Naive thymus-derived CD4-positive, alpha-beta T cell (primary cell): ENCODE measurements at regions not wholly inside any gene's neighbourhood (a gene's known extent, or its start where the extent isn't known, plus 50 kb on each side); places are given as distances from the start of the nearest gene placed in this dataset.

Source experiments
- ATAC-seq: fragments of 150-1000 bp; cut with Tn5 transposase; 2 replicates; pipeline ENCODE4 v1.10.0; 2021; ENCODE audit warnings: mild to moderate bottlenecking, moderate library complexity
- CTCF ChIA-PET: fragments of 350-600 bp; sonication (Branson Sonifier 250); formaldehyde crosslinking; loops from one replicate; lab custom pipeline; 2021; ENCODE audit warnings: antibody characterized with exemption; lab: Charles Lee
- POLR2A ChIA-PET: fragments of 350-600 bp; sonication (Branson Sonifier 250); formaldehyde crosslinking; loops from one replicate; lab custom pipeline; 2021; ENCODE audit warnings: antibody characterized with exemption, inconsistent platforms; lab: Charles Lee
- DNase-seq, 9 donors: peaks; one replicate each; pipeline versions ENCODE4 v3.0.0 to v3.0.0-alpha.2; 2020 to 2022; ENCODE audit warnings: mixed read lengths in 1 of 9
- H3K27ac ChIP-seq: one replicate; pipeline ENCODE4 v1.7.0; 2013; ENCODE audit warnings: mild to moderate bottlenecking, low read depth, low read length, moderate library complexity
- H3K27me3 ChIP-seq, 2 donors: one replicate each; pipeline ENCODE4 v1.7.0; 2013; ENCODE audit warnings: low read length in 2 of 2, mild to moderate bottlenecking in 2 of 2, moderate library complexity in 2 of 2; ENCODE audit not compliant: control insufficient read depth in 2 of 2, insufficient read depth in 2 of 2
- H3K36me3 ChIP-seq, 3 experiments: 1 replicate in 2 of 3; 2 replicates in 1 of 3; pipeline ENCODE4 v1.7.0; 2013; ENCODE audit warnings: low read length in 3 of 3, mild to moderate bottlenecking in 3 of 3, moderate library complexity in 1 of 3; ENCODE audit not compliant: insufficient read depth in 3 of 3, control insufficient read depth in 2 of 3
- H3K4me1 ChIP-seq, 2 donors: one replicate each; pipeline ENCODE4 v1.7.0; 2013; ENCODE audit warnings: low read length in 2 of 2, mild to moderate bottlenecking in 2 of 2, moderate library complexity in 1 of 2; ENCODE audit not compliant: control insufficient read depth in 2 of 2, insufficient read depth in 2 of 2
- H3K4me3 ChIP-seq: 2 replicates; pipeline ENCODE4 v1.7.0; 2013; ENCODE audit warnings: mild to moderate bottlenecking, low read length
- H3K9me3 ChIP-seq, 3 experiments: 1 replicate in 2 of 3; 2 replicates in 1 of 3; pipeline ENCODE4 v1.7.0; 2013; ENCODE audit warnings: low read length in 3 of 3; ENCODE audit not compliant: control insufficient read depth in 2 of 3
- H3K27ac Mint-ChIP-seq, 9 donors: one replicate each; pipeline ENCODE4 v1.8.0; 2020 to 2022; ENCODE audit warnings: mixed read lengths in 9 of 9, mild to moderate bottlenecking in 8 of 9, moderate library complexity in 5 of 9, inconsistent platforms in 2 of 9
- H3K27me3 Mint-ChIP-seq, 5 donors: one replicate each; pipeline ENCODE4 v1.8.0; 2021 to 2022; ENCODE audit warnings: mixed read lengths in 5 of 5, mild to moderate bottlenecking in 1 of 5
- H3K36me3 Mint-ChIP-seq, 5 donors: one replicate each; pipeline ENCODE4 v1.8.0; 2020 to 2022; ENCODE audit warnings: mixed read lengths in 5 of 5, mild to moderate bottlenecking in 3 of 5, inconsistent platforms in 1 of 5
- H3K4me1 Mint-ChIP-seq, 7 donors: one replicate each; pipeline ENCODE4 v1.8.0; 2020 to 2022; ENCODE audit warnings: mixed read lengths in 7 of 7, mild to moderate bottlenecking in 3 of 7, inconsistent platforms in 1 of 7
- H3K4me3 Mint-ChIP-seq, 10 donors: one replicate each; pipeline ENCODE4 v1.8.0; 2020 to 2022; ENCODE audit warnings: mild to moderate bottlenecking in 10 of 10, mixed read lengths in 10 of 10, moderate library complexity in 6 of 10, inconsistent platforms in 2 of 10
- H3K9me3 Mint-ChIP-seq, 11 donors: one replicate each; pipeline ENCODE4 v1.8.0; 2020 to 2022; ENCODE audit warnings: mixed read lengths in 11 of 11, mild to moderate bottlenecking in 4 of 11, inconsistent platforms in 1 of 11, moderate library complexity in 1 of 11
- intact Hi-C, 2 donors: fragments of 100-400 bp; cut with micrococcal nuclease; formaldehyde crosslinking; loops; one replicate each; pipeline ENCODE4 v1.15.1; 2023

GRCh38 chr13:112184261-112184660 lies 117.3 kb downstream of the SOX1 start:
- no peaks in the 10 kb centered on the region for H3K36me3 Mint-ChIP-seq
- no peak overlapping the region for H3K4me3 Mint-ChIP-seq
- Histone ChIP-seq H3K27me3 (no peaks in the 10 kb centered on the region), H3K4me1 (no peaks in the 10 kb centered on the region), H3K4me3 (no peak overlapping the region), H3K36me3 (no peaks in the 10 kb centered on the region), H3K9me3 (no peaks in the 10 kb centered on the region), H3K27ac (no peak overlapping the region)
- no peak overlapping the region for H3K27ac Mint-ChIP-seq
- H3K4me1 Mint-ChIP-seq = no peaks in the 10 kb centered on the region
- ATAC-seq (no peak), DNase-seq (no peak)
- ChIA-PET CTCF (no interaction called here), POLR2A (no interaction called here)
- peaks cover 0 to 32% (median 5%) of the 10 kb centered on the region in 5 donors for H3K27me3 Mint-ChIP-seq
- intact Hi-C loops = no loop called here
- H3K9me3 Mint-ChIP-seq = peaks cover 0 to 5% (median 0%) of the 10 kb centered on the region in 11 donors

DNA sequence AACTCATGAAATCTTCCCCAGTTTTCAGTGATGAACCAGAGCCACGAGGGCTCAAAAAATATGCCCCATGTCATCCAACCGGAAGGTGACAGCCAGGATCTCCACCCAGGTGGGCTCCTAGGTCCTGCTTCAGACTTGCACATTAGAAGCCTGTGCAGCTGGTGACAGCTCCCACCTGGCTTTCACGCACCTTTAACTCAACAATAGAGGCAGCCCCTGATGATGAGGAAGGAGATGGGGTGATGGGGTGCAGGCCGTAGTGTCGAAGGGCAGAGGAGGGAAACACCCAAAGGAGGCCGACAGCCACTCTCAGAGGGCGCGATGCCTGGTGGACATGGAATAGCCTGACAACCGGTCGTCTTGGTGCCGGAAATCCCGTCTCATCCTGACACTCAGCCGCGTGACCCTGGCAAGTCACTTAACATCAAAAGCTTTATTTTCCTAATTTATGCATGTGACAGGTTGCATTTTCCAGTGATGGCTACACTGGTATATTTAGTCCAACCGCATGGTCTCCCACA lies 118.0 kb downstream of the SOX1 start:
- Histone ChIP-seq H3K27me3 (no peaks in the 10 kb centered on the region), H3K27ac (no peak overlapping the region), H3K36me3 (no peaks in the 10 kb centered on the region), H3K9me3 (no peaks in the 10 kb centered on the region), H3K4me3 (no peak overlapping the region), H3K4me1 (no peaks in the 10 kb centered on the region)
- no peaks in the 10 kb centered on the region for H3K36me3 Mint-ChIP-seq
- peaks cover 0 to under 1% (median 0%) of the 10 kb centered on the region in 7 donors for H3K4me1 Mint-ChIP-seq
- ATAC-seq (no peak), DNase-seq (no peak)
- ChIA-PET CTCF (no interaction called here), POLR2A (no interaction called here)
- intact Hi-C loops = no loop called here
- peaks cover 0 to 29% (median 5%) of the 10 kb centered on the region in 5 donors for H3K27me3 Mint-ChIP-seq
- no peak overlapping the region for H3K27ac Mint-ChIP-seq
- no peak overlapping the region for H3K4me3 Mint-ChIP-seq
- peaks cover 0 to 5% (median 0%) of the 10 kb centered on the region in 11 donors for H3K9me3 Mint-ChIP-seq

- Mint-ChIP-seq H3K36me3 (no peaks in the 10 kb centered on the region), H3K4me3 (no peak overlapping the region), H3K27me3 (peaks cover 0 to 25% (median 5%) of the 10 kb centered on the region in 5 donors), H3K27ac (no peak overlapping the region), H3K4me1 (peaks cover 0 to 2% (median 0%) of the 10 kb centered on the region in 7 donors), H3K9me3 (peaks cover 0 to 5% (median 0%) of the 10 kb centered on the region in 11 donors)
- H3K36me3 ChIP-seq = no peaks in the 10 kb centered on the region
- intact Hi-C loops = no loop called here
- ChIA-PET CTCF (no interaction called here), POLR2A (no interaction called here)
- ATAC-seq (no peak), DNase-seq (no peak)
- no peak overlapping the region for H3K27ac ChIP-seq
- H3K9me3 ChIP-seq = no peaks in the 10 kb centered on the region
- no peaks in the 10 kb centered on the region for H3K4me1 ChIP-seq
- H3K4me3 ChIP-seq = no peak overlapping the region
- no peaks in the 10 kb centered on the region for H3K27me3 ChIP-seq
Observed at GRCh38 chr13:112185466-112185865, 118.5 kb downstream of the SOX1 start.

GRCh38 chr13:112186091-112186490 lies 119.1 kb downstream of the SOX1 start:
- Histone ChIP-seq H3K36me3 (no peaks in the 10 kb centered on the region), H3K27me3 (no peaks in the 10 kb centered on the region), H3K4me1 (no peaks in the 10 kb centered on the region), H3K27ac (no peak overlapping the region), H3K4me3 (no peak overlapping the region), H3K9me3 (no peaks in the 10 kb centered on the region)
- Mint-ChIP-seq H3K36me3 (no peaks in the 10 kb centered on the region), H3K9me3 (peaks cover 0 to 5% (median 0%) of the 10 kb centered on the region in 11 donors), H3K27me3 (peaks cover 0 to 19% (median 2%) of the 10 kb centered on the region in 5 donors), H3K4me3 (no peak overlapping the region), H3K4me1 (peaks cover 0 to 2% (median 0%) of the 10 kb centered on the region in 7 donors), H3K27ac (no peak overlapping the region)
- CTCF ChIA-PET = no interaction called here
- DNase-seq = no peak
- ATAC-seq = no peak
- intact Hi-C loops = no loop called here
- POLR2A ChIA-PET = no interaction called here

DNA sequence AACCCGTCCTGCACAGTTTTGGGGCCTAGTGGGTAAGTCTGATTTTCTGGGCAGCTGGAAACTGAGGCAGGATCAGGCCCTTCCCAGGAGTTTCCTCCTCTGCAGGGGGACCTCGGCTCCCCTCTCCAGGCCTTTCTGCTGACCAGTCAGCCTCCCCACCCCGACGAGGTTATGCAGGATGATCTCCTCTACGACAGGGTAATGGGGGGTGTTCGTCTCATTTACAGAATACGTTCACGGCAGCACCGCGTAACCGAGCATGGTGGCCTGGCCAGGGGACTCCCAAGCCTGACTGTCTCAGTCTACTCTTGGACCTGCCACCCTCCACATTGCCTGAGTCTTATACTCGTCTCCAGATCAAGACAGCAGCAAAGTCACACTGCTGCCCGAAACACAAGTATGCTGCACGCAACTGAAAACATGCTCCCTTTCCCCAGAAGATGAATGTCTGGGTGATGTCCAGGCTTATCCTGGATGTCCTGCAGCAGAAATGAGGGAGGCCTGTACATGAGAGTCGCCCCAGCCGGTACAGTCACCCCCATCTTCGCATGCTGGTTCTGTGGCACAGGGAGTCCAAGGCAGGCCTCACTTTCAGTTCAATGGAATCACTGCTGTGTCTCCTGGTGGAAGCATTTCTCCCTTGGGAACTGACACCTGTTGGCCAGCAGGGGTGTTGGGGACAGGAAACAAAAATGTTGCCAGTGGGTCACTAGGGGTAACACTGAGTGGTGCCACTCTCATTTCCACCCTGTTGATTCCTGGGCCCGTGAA lies 120.8 kb downstream of the SOX1 start:
- CTCF ChIA-PET = no interaction called here

DNA sequence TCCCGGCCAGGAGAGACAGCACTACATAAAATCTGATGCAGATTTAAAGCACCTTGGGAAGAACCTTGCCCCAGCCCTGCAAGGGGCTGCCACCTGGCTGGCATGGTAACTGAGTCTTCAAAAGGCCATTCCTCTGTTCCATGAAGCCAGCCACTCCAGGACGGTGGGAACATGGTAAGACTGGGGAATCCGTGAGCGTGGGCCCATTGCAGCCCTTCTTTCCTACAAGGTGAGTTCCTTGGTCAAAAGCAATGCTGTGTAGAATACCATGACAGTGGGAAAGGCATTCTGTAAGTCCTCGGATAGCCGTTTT lies 121.3 kb downstream of the SOX1 start:
- H3K4me3 ChIP-seq = no peak overlapping the region
- CTCF ChIA-PET = no interaction called here
- ATAC-seq (no peak), DNase-seq (no peak)
- no peak overlapping the region for H3K27ac Mint-ChIP-seq
- H3K4me1 ChIP-seq = no peaks in the 10 kb centered on the region
- H3K36me3 ChIP-seq = no peaks in the 10 kb centered on the region
- POLR2A ChIA-PET = no interaction called here
- peaks cover 0 to 18% (median 5%) of the 10 kb centered on the region in 11 donors for H3K9me3 Mint-ChIP-seq
- H3K27ac ChIP-seq = no peak overlapping the region
- H3K27me3 ChIP-seq = no peaks in the 10 kb centered on the region
- H3K4me1 Mint-ChIP-seq = peaks cover 0 to 2% (median 0%) of the 10 kb centered on the region in 7 donors
- H3K4me3 Mint-ChIP-seq = no peak overlapping the region
- intact Hi-C loops = no loop called here
- H3K27me3 Mint-ChIP-seq = peaks cover 0 to 18% (median 0%) of the 10 kb centered on the region in 5 donors
- H3K9me3 ChIP-seq = no peaks in the 10 kb centered on the region
- H3K36me3 Mint-ChIP-seq = no peaks in the 10 kb centered on the region

More for the DNA sequence above, 120.8 kb downstream of the SOX1 start:
- Histone ChIP-seq H3K4me1 (no peaks in the 10 kb centered on the region), H3K27ac (no peak overlapping the region), H3K27me3 (no peaks in the 10 kb centered on the region), H3K9me3 (no peaks in the 10 kb centered on the region), H3K36me3 (no peaks in the 10 kb centered on the region), H3K4me3 (no peak overlapping the region)
- Mint-ChIP-seq H3K36me3 (no peaks in the 10 kb centered on the region), H3K9me3 (peaks cover 0 to 14% (median 2%) of the 10 kb centered on the region in 11 donors), H3K27me3 (peaks cover 0 to 18% (median 0%) of the 10 kb centered on the region in 5 donors), H3K4me1 (peaks cover 0 to 2% (median 0%) of the 10 kb centered on the region in 7 donors), H3K4me3 (no peak overlapping the region), H3K27ac (no peak overlapping the region)
- intact Hi-C loops = no loop called here
- DNase-seq (no peak), ATAC-seq (no peak)
- POLR2A ChIA-PET = no interaction called here
